ENCODE measurements at regions not wholly inside any gene's neighbourhood (a gene's known extent, or its start where the extent isn't known, plus 50 kb on each side); places are given as distances from the start of the nearest gene placed in this dataset.
A peak's percentile ranks its signal among the peaks of the same experiment; 100 is the strongest.

DNA sequence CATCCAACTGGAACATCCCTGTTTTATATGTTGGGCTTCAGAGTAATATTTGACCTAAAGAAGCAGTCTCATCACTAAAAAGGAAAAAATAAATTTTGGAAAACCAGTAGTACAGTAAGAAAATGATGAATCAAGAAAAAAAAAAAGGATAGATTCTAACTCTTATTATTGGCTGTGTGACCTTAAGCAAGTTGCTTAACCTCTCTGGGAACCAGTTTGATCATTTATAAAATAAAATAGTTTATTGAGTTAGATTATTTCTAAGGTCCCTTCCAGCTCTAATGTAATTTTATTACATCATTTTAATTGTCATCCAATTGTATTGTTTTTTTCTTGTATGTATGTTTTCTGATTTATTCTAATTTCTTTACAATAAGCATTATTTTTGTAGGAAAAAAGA, 127.0 kb downstream of the PRELID2 start:
- TF ChIP-seq, protein P1, sequence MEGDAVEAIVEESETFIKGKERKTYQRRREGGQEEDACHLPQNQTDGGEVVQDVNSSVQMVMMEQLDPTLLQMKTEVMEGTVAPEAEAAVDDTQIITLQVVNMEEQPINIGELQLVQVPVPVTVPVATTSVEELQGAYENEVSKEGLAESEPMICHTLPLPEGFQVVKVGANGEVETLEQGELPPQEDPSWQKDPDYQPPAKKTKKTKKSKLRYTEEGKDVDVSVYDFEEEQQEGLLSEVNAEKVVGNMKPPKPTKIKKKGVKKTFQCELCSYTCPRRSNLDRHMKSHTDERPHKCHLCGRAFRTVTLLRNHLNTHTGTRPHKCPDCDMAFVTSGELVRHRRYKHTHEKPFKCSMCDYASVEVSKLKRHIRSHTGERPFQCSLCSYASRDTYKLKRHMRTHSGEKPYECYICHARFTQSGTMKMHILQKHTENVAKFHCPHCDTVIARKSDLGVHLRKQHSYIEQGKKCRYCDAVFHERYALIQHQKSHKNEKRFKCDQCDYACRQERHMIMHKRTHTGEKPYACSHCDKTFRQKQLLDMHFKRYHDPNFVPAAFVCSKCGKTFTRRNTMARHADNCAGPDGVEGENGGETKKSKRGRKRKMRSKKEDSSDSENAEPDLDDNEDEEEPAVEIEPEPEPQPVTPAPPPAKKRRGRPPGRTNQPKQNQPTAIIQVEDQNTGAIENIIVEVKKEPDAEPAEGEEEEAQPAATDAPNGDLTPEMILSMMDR (IDR thresholded peaks at IDR 0.05): no peak
- no peak for TF ChIP-seq ZFX (IDR thresholded peaks at IDR 0.05; ENCODE audit: borderline replicate concordance)
- H3K27ac ChIP-seq: no peak overlapping the region

DNA sequence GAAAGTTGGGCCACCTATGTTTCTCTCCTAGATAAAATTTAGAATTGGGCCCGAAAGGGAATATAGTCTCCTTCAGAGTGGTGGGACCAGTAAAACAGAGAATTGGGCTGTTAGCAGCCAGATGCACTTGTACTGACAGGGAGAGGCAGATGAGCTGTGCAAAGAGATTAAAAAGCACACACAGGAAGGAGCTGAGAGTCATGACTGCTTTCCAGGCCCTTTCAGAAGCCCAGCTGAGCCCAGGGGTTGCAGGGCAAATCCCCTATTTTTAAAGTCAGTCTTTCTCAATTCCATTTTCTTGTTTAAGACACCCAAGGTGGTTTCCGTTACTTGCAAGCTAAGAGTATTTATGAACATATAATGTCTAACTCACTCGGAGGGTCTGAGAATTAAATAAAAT, 130.4 kb downstream of the PRELID2 start:
- H3K27ac ChIP-seq: no peak overlapping the region
- TF ChIP-seq, protein P1 (IDR thresholded peaks at IDR 0.05): no peak
- no peak for TF ChIP-seq ZFX (IDR thresholded peaks at IDR 0.05; ENCODE audit: borderline replicate concordance)

DNA sequence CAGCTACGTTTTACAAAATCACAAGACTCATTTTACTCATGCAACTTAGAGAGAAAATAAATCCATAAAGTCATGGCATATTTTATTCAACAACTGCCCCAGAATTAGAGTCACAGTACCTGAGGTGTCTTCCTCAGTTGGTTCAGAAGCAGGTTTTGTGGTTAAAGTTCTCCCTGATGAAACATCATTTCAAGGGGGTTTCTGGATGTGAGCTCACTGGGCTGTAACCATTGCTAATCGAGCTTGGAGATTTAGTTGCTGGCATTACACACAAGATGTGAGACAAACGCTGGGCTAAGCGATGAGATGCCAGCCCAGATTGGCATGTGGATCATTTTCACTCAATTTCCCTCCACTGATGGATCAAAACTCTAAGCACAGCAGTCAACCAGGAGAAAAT, 131.3 kb downstream of the PRELID2 start:
- TF ChIP-seq ZFX (IDR thresholded peaks at IDR 0.05; ENCODE audit: borderline replicate concordance): no peak
- TF ChIP-seq, protein P1 (IDR thresholded peaks at IDR 0.05): no peak

DNA sequence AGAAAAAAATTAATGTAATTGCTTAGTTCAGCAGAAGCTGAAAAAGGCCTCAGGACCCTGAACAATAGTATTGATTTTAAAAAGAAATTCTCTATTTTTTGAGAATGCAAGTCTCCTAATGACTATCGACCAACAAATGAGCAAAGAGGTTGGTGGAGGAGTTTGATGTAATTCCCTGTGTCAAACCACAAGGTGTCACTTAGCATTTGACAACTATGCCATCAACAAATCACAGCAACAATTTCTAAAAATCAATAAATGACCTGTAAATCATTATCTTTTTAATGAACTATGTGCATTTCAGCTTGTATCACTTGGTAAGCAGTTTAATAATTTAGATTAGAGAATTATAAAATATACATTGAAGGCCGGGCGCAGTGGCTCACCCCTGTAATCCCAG, 133.7 kb downstream of the PRELID2 start:
- no peak for TF ChIP-seq ZFX (IDR thresholded peaks at IDR 0.05; ENCODE audit: borderline replicate concordance)
- TF ChIP-seq, protein P1 (IDR thresholded peaks at IDR 0.05): peak; percentile 16; the same call in 1 of the 2 replicates

More for the DNA sequence above, 131.3 kb downstream of the PRELID2 start:
- H3K27ac ChIP-seq: no peak overlapping the region

DNA sequence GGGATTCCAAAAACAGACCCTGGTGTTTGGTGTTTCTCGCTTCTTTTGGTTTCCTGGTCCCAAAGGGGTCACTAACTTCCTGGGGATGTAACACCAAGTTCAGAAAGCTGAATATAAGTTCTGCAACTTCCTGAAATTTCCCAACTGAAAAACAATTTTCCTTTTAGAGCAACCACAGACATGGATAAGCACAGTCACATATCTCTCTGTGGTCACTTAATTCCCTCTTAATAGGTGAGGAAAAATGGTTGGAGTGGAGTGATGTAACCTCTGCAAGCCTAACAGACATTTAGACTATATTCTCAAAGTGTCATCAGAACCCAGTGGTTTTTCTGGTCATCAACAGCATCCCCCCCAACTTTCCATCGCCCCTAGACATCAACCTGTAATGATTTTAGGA, 135.3 kb downstream of the PRELID2 start:
- H3K27ac ChIP-seq: no peak overlapping the region
- no peak for TF ChIP-seq ZFX (IDR thresholded peaks at IDR 0.05; ENCODE audit: borderline replicate concordance)
- TF ChIP-seq, protein P1 (IDR thresholded peaks at IDR 0.05): no peak

More for the DNA sequence above, 133.7 kb downstream of the PRELID2 start:
- H3K27ac ChIP-seq: no peak overlapping the region

DNA sequence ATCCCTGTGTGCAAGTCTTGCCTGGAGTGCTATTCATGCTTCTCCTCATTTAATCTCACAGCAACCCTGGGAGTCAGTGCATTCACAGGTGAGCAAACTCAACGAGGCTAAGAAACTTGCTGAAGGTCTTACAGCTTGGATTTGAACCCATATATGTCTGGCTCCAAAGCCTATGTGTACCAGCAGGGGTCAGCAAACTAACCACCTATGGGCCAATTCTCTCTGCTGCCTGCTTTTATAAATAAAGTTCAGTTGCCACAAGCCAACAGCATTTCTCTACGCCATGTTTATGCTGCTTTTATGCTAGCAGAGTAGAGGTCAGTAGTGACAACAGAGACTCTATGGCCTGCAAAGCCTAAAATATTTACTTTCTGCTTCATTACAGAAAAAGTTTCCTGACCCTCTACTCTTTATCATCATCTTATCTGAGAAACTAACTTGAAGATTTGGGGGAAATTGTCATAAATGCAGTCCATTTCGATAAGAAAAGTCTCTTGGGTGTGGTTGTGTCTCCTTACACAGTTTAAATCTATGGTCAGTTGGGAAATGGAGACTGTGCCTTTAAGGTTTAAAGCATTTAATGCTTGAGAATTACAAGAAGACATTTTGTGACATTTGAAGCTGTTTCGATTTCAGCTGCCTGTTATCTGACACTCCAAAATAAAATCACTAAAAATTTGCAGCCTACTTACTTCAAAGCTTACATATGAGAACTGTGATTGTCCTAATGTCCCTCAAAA, 137.7 kb downstream of the PRELID2 start:
- TF ChIP-seq, protein P1 (IDR thresholded peaks at IDR 0.05): peak; percentile 61
- TF ChIP-seq ZFX (IDR thresholded peaks at IDR 0.05; ENCODE audit: borderline replicate concordance): no peak
- no peak overlapping the region for H3K27ac ChIP-seq

DNA sequence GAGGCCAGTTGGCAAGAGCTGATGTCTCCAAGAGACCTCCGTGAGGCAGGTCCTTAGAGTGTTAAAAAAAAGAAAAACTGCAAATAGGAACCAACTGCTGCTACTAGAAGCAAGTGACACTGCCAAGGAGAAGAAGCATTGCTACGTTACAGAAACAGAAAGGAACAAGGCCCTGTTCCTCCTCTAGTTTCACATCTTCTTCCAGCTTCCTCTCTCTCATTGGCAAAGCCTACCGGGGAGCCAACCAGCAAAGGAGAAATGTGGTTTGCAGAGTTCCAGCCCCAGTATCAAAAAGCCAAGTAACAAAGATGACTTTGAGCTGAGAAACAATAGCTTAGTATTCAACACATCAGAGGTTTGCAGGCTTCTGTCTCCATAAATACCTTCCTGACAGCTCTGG, 145.9 kb downstream of the PRELID2 start:
- no peak for TF ChIP-seq ZFX (IDR thresholded peaks at IDR 0.05; ENCODE audit: borderline replicate concordance)
- TF ChIP-seq, protein P1 (IDR thresholded peaks at IDR 0.05): no peak
- no peak overlapping the region for H3K27ac ChIP-seq

Measured in 22Rv1 (cell line).